Testis (tissue), 2 donors: ENCODE measurements at regions not wholly inside any gene's neighbourhood (a gene's known extent, or its start where the extent isn't known, plus 50 kb on each side); places are given as distances from the start of the nearest gene placed in this dataset.

Experiments
- CTCF ChIP-seq, 3 experiments: fragments of 450-650 bp in 2 of 3; fragments of 200-600 bp in 1 of 3; sonication (generic) in 1 of 3; IDR thresholded peaks; one replicate each; pipeline ENCODE4 v1.5.1; 2016 to 2019; ENCODE audit warnings: antibody characterized with exemption in 3 of 3, mild to moderate bottlenecking in 2 of 3, moderate library complexity in 1 of 3
- POLR2A ChIP-seq: fragments of 450-650 bp; IDR thresholded peaks from one replicate; pipeline ENCODE4 v1.6.1; 2017; ENCODE audit warnings: antibody characterized with exemption, mild to moderate bottlenecking, moderate library complexity

- TF ChIP-seq CTCF (IDR thresholded peaks at IDR 0.05) (no peak), POLR2A (no peak)
These were observed 113.1 kb upstream of the XIRP2 start for GRCh38 chr2:166775176-166775575.
